OCI-LY7 (cell line): ENCODE measurements at regions not wholly inside any gene's neighbourhood (a gene's known extent, or its start where the extent isn't known, plus 50 kb on each side); places are given as distances from the start of the nearest gene placed in this dataset.

ENCODE experiments used
- BruUV-seq: library from RNA; stranded (reverse); fragments of 400-500 nt; replicated peaks from 2 replicates; lab custom pipeline; 2021; lab: Mats Ljungman, UMichigan
- CTCF ChIA-PET: fragments of 300-600 bp; sonication (Branson Sonifier 250); formaldehyde crosslinking; loops from one replicate; lab custom pipeline; 2022; ENCODE audit warnings: antibody characterized with exemption; ENCODE audit not compliant: unreplicated experiment; lab: Charles Lee
- POLR2A ChIA-PET: fragments of 300-600 bp; sonication (Branson Sonifier 250); formaldehyde crosslinking; loops from one replicate; lab custom pipeline; 2022; ENCODE audit warnings: antibody characterized with exemption; lab: Charles Lee
- DNase-seq: peaks from one replicate; pipeline ENCODE4 v3.0.0-alpha.2; 2015; ENCODE audit warnings: low spot score
- H2AFZ ChIP-seq: fragments of 200-600 bp; sonication (generic), shearing (Covaris generic); 2 replicates; pipeline ENCODE4 v1.6.1; 2014; ENCODE audit warnings: mild to moderate bottlenecking, antibody characterized with exemption, low read length, moderate library complexity
- H3K27ac ChIP-seq: fragments of 200-600 bp; sonication (generic); 2 replicates; pipeline ENCODE4 v1.5.1; 2014; ENCODE audit warnings: mixed run types, low read depth, mild to moderate bottlenecking, moderate library complexity, low read length, inconsistent platforms; ENCODE audit not compliant: poor library complexity, severe bottlenecking
- H3K36me3 ChIP-seq: fragments of 200-600 bp; sonication (generic); 2 replicates; pipeline ENCODE4 v1.6.1; 2014; ENCODE audit warnings: mild to moderate bottlenecking, antibody characterized with exemption, low read length, moderate library complexity, mixed read lengths; ENCODE audit not compliant: insufficient read depth
- H3K4me1 ChIP-seq: fragments of 200-600 bp; sonication (generic); 2 replicates; pipeline ENCODE4 v1.5.1; 2014; ENCODE audit warnings: mild to moderate bottlenecking, low read length; ENCODE audit not compliant: insufficient read depth, poor library complexity, severe bottlenecking
- H3K4me2 ChIP-seq: fragments of 200-600 bp; sonication (generic); 2 replicates; pipeline ENCODE4 v1.6.1; 2014; ENCODE audit warnings: mild to moderate bottlenecking, low read length
- H3K4me3 ChIP-seq: fragments of 200-600 bp; sonication (generic); 2 replicates; pipeline ENCODE4 v1.5.1; 2014; ENCODE audit warnings: mild to moderate bottlenecking, low read depth, low read length; ENCODE audit not compliant: poor library complexity, severe bottlenecking
- H3K79me2 ChIP-seq: fragments of 200-600 bp; sonication (generic); 2 replicates; pipeline ENCODE4 v1.6.1; 2016; ENCODE audit warnings: low read depth, mild to moderate bottlenecking, low read length, moderate library complexity, mixed read lengths; ENCODE audit not compliant: insufficient read depth
- H3K9me2 ChIP-seq: fragments of 200-600 bp; sonication (generic); 2 replicates; pipeline ENCODE4 v1.6.1; 2016; ENCODE audit warnings: mild to moderate bottlenecking, low read length, mixed read lengths; ENCODE audit not compliant: insufficient read depth
- H3K9me3 ChIP-seq: fragments of 200-600 bp; sonication (generic); 2 replicates; pipeline ENCODE4 v1.6.1; 2014; ENCODE audit warnings: mild to moderate bottlenecking, mixed run types, low read length, mixed read lengths
- H4K20me1 ChIP-seq: fragments of 200-600 bp; sonication (generic); 2 replicates; pipeline ENCODE4 v1.6.1; 2014; ENCODE audit warnings: mild to moderate bottlenecking, antibody characterized with exemption, low read length, moderate library complexity, mixed read lengths; ENCODE audit not compliant: insufficient read depth
- EZH2phosphoT487 ChIP-seq: fragments of 200-600 bp; sonication (generic); IDR thresholded peaks from 2 replicates; pipeline ENCODE4 v1.6.1; 2018; ENCODE audit warnings: low read depth, borderline replicate concordance, mild to moderate bottlenecking, mixed run types, antibody characterized with exemption, low read length, moderate library complexity, mixed read lengths
- intact Hi-C: fragments of 100-400 bp; cut with micrococcal nuclease; formaldehyde crosslinking; loops from one replicate; pipeline ENCODE4 v1.10.0; 2022; ENCODE audit not compliant: unreplicated experiment
- TF ChIP-seq, protein P1 (sequence below): fragments of 200-600 bp; sonication (generic); conservative IDR thresholded peaks from 2 replicates; pipeline ENCODE4 v1.5.1; 2014; ENCODE audit warnings: mild to moderate bottlenecking, antibody characterized with exemption, low read length, moderate library complexity, mixed read lengths

DNA sequence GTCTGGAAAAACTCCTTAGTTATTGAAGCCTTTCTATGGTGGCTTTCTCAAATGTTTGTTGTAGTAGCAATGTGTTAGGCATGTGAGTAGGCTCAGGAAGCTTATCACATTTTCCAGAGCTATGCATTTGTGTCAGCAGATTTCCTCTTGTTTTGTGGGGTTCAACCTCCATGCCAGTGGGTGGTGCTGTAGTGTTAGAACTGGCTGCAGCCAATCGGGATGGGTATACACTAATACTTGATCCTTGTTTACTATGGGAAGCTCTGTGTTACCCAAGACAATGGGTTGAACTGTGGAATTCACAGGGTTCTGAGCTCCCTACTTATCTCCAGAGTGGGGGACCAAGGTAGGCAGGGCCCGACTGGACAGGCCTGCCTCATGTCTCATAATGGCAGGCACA lies 348.5 kb upstream of the ADAMTS5 start:
- Histone ChIP-seq H3K27ac (no peak overlapping the region), H2AFZ (no peak overlapping the region), H3K4me2 (no peak overlapping the region), H3K9me2 (no peaks in the 10 kb centered on the region), H4K20me1 (no peaks in the 10 kb centered on the region), H3K4me1 (no peaks in the 10 kb centered on the region), H3K9me3 (0 out of 2 replicates have a peak, but pooled peaks cover 20% of the 10 kb centered on the region), H3K79me2 (no peaks in the 10 kb centered on the region), H3K4me3 (no peak overlapping the region), H3K36me3 (no peaks in the 10 kb centered on the region)
- CTCF ChIA-PET: no interaction called here
- POLR2A ChIA-PET: interaction anchor here (0.5 kb wide), 1 partner anchor 197 kb away, joined by 3 read pairs; no protein-coding TSS in a partner anchor
- intact Hi-C loops: no loop called here
- TF ChIP-seq, protein P1, sequence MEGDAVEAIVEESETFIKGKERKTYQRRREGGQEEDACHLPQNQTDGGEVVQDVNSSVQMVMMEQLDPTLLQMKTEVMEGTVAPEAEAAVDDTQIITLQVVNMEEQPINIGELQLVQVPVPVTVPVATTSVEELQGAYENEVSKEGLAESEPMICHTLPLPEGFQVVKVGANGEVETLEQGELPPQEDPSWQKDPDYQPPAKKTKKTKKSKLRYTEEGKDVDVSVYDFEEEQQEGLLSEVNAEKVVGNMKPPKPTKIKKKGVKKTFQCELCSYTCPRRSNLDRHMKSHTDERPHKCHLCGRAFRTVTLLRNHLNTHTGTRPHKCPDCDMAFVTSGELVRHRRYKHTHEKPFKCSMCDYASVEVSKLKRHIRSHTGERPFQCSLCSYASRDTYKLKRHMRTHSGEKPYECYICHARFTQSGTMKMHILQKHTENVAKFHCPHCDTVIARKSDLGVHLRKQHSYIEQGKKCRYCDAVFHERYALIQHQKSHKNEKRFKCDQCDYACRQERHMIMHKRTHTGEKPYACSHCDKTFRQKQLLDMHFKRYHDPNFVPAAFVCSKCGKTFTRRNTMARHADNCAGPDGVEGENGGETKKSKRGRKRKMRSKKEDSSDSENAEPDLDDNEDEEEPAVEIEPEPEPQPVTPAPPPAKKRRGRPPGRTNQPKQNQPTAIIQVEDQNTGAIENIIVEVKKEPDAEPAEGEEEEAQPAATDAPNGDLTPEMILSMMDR: no peak
- TF ChIP-seq EZH2phosphoT487: no peak
- BruUV-seq: no TSS peak
- no peak for DNase-seq

DNA sequence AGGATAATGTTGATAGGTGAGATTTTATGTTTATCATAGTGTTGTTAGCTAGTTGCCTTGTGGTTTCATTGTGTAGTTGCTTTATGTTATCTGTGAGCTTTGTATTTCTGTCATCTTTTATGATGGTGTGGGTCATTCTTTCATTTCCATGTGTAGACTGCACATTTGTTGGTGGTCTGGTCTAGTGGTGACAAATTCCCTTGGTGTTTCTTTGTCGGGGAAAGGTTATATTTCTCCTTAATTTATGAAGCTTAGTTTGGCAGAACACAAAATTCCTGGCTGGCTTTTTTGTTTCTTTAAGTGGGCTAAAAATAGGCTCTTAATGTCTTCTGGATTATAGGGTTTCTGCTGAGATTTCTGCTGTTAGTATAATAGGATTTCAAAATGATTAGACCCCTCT lies 347.2 kb upstream of the ADAMTS5 start:
- TF ChIP-seq, protein P1: no peak
- Histone ChIP-seq H3K79me2 (no peaks in the 10 kb centered on the region), H3K9me2 (no peaks in the 10 kb centered on the region), H3K9me3 (0 out of 2 replicates have a peak, but pooled peaks cover 20% of the 10 kb centered on the region), H2AFZ (no peak overlapping the region), H3K4me3 (no peak overlapping the region), H3K4me1 (no peaks in the 10 kb centered on the region), H4K20me1 (no peaks in the 10 kb centered on the region), H3K36me3 (no peaks in the 10 kb centered on the region), H3K4me2 (no peak overlapping the region), H3K27ac (no peak overlapping the region)
- DNase-seq: no peak
- CTCF ChIA-PET: no interaction called here
- intact Hi-C loops: no loop called here
- POLR2A ChIA-PET: no interaction called here
- no TSS peak for BruUV-seq

DNA sequence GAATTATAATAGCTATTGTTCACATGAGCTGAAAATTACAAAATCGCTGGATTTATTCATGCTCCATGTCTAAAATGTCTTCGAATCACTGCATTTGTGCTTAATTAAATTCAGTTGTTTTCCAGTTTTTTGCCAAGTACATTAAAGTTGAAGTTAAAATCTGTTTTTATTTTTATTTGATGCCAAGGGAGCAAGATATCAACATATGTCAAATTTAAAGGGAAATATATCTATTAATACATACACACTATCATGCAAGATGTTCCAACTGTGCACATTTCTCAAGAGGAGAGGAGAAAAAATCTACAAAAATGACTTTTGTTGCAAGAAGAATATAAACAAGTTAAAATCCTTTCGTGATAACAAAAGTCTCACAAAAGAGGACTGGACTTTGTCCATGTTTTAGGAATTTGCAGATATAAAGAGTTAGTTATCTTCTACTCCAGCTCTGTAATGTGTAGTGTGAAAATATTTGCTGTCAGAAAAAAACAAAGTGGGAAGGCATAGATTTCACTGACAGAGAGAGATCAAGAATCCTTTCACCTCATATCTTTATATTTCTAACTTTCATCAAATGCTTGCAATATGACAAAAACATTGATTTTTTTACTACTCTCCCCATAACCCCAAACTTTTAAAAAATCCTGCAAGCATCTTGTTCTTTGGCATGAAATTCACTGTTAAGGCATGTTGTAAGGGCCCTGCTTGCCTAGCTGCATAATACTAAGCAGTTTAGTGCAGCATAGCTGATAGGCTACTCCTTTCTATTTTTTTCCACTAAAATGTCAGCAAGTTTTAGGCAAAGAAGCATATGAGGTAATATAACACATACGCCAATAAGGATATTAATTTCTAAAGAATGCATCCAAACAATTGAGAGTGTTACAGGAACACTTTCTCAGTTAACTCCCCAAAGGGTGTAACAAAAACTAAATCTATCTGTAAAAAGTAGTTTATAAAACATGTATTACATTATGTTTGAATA lies 340.2 kb upstream of the ADAMTS5 start:
- Histone ChIP-seq H3K4me3 (no peak overlapping the region), H3K4me2 (no peak overlapping the region), H3K9me3 (0 out of 2 replicates have a peak, but pooled peaks cover 16% of the 10 kb centered on the region), H3K4me1 (no peaks in the 10 kb centered on the region), H3K79me2 (no peaks in the 10 kb centered on the region), H3K9me2 (no peaks in the 10 kb centered on the region), H2AFZ (no peak overlapping the region), H4K20me1 (no peaks in the 10 kb centered on the region), H3K36me3 (no peaks in the 10 kb centered on the region), H3K27ac (no peak overlapping the region)
- ChIA-PET CTCF (no interaction called here), POLR2A (no interaction called here)
- no peak for TF ChIP-seq EZH2phosphoT487
- TF ChIP-seq, protein P1: no peak
- no peak for DNase-seq
- intact Hi-C loops: no loop called here
- BruUV-seq: no TSS peak
